HG03139 (cell line): ENCODE measurements at regions not wholly inside any gene's neighbourhood (a gene's known extent, or its start where the extent isn't known, plus 50 kb on each side); places are given as distances from the start of the nearest gene placed in this dataset.
"Not testable (repeated sequence)": the region's sequence is repeated elsewhere in the genome, so short reads cannot be mapped to it uniquely, and the experiment has no call there.

Experiments used
- ATAC-seq: cut with Tn5 transposase; IDR thresholded peaks from one replicate; pipeline ENCODE4 v1.9.1; 2021; ENCODE audit not compliant: unreplicated experiment

DNA sequence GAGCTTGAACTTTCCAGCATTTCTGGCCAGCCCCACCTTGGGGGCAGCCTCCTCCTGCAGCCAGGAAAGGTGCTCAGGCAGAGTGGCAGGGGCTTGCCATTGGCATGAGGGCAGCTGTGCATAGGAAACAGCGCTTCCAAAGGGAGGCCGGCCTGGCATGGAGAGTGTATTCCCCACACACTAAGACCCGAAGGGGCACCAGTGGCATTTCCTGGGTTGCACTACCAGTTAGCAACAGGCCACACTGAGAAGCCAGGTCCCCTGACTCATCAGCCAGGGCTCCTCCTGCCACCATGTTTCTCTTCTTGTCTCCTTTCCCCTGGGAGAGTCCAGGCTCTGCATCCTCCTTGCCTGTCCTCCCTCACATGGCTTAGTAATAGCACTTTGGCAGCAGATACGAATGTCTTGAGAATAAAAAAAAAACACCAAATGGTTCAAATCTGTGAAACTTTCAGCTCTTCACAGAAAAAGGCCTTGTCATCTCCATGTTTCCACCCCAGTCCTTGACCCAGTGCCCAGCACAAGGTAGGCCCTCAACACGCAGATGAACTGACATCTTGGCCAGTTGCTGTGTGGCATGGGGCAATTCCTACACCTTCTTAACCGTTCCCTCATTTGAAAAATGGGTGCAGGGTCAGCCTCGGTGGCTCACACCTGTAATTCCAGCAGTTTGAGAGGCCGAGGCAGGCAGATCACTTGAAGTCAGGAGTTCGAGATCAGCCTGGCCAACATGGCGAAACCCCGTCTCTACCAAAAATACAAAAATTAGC, 180.4 kb downstream of the SMAD6 start:
- ATAC-seq = no peak

DNA sequence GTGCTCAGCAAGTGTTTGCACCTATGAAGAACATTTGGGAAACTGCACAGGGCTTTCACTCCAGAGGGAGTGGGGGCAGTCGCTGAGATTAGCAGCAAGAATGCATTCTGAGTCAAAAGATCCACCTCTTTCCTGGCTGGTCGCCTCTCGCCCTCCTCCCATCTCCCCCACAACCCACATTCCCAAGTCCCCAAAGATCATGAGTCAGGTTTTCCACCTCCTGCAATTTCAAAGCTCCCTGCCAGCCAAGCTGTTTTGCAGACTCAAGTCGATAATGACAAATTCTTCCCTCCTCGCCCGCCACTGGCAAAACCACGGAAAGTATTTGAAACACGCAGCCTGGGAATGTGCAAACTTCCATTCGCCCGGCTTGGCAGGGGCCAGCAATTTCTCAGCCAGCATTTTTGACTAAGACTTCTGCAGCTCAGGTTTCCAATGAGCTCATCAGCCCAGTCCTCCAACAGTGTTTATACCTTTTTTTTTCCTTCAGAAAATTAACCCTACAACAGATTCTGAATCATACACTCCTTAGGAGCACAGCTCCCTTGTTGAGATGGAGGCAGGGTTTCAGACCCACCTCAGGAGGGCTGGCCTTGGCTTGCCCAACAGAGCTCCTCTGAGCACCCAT, 181.4 kb downstream of the SMAD6 start:
- no peak for ATAC-seq

DNA sequence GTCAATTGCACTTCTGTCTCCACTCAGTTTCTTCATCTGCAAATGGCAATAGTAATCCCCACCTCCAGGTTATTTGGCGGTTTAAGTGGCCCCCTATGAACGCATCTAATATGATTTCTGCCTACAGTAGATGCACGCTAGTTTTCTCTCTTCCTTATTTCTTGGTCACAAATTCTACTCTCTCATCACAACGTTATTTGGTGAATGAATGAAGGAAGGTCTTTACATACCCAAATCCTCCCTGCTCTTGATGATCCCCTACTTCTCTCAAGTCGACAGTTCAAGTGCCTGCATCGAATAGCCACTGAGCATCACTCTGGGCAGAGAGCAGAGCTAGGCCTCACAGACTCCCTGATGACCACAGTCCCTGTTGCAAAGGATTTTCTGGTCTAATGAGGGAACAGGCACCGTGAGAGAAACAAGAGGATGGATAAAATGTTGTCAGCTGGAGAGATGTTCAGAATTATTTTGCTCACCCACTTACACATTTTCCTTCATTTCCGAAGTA, 181.2 kb upstream of the SMAD3 start:
- no peak for ATAC-seq

DNA sequence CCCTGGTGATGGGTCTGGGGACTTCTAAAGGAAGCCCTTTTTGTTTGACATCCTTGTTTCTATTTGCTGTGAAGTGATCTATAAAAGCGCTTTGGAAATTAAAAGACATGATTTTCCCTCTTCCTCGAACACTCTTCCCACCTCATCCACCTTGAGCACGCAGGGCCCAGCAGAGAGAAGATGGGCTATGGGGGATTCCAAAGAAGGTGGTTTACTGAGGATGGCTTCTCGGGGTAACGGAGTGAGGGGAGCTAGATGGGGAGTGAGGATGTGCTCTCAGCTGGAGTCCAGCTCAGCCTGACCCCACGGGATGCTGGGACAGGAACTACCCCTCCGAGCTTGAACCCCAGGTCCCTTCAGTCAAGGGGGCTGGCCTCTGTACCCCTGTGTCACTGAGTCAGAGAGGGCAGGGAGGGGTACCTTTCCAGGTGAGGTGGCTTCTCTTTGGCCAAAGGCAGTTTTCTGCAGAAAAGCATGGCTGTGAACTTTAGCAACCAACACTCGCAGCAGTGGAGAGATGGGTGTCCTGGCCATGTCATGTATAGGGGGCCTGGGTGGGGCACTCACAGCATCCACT, 180.7 kb upstream of the SMAD3 start:
- no peak for ATAC-seq

DNA sequence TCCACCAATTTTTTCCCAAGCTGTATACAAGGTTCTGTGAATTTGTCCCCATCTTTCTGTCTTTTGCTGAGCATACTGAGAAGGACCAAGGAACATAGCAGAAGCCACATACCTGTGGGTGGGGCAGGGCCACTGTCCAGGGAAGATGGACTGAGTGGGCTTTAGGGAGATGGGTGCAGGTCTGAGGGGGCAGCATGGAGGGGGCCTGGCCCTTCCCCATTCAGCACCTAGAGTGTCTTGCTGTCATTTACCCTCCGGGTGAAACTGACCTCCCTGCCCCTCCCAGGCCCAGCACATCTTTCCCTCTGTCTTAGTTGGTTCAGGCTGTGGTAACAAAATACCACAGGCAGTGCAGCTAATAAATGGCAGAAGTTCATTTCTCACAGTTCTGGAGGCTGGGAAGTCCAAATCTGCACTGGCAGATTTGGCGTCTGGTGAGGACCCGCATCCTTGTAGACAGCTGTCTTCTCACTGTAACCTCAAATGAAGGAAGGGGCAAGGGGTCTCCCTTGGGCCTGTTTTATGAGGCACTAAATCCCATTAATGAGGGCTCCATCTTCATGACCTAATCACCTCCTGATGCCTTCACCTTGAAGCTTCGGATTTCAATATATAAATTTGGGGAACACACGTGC, 180.0 kb upstream of the SMAD3 start:
- no peak for ATAC-seq

DNA sequence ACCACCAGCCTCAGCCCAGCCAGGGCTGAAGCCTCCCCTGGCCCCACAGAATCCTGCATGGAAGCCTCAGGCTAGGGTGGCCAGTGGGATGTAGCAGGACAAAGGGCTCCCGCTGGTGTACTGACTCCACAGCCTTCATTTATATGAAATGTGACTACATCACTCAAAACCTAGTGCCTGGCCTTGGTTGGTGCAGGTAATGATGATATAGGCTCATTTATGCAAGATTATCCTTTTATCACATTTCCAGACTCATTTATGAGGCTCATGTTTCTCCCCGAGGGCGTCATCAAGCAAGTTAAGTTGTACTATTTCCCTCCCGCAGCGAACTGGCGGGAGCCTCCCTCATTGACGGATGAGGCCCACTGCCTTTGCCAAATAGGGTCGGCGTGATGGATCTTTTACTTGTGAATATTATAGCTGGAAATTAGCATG, 179.1 kb upstream of the SMAD3 start:
- no peak for ATAC-seq

DNA sequence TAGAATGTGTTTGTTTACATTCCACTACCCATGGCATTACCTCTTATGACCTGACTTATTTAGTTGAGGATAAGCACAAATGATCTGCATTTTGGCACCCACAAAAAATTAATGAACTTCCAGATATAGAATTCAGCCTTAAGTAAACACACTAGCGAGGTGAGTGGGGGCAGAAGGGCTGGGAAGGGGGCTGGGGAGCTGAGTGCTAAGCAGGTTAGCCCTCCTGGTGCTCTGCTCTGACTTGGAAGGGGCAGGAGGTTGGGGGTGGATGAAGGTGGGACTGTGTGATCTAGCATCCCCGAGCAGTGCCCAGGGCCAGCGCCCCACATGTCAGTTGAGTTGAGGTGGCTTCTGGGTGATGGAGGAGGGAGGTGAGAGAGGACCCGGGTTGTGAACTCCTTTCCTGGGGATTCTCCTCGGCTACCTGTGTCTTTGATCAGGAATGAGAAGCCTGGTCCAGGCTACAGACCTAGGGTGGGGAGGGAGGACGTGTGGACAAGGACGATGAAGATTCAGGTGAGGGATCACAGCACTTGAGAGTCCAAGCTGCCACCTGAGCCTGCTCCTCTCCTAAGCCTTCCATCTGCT, 178.6 kb upstream of the SMAD3 start:
- no peak for ATAC-seq

DNA sequence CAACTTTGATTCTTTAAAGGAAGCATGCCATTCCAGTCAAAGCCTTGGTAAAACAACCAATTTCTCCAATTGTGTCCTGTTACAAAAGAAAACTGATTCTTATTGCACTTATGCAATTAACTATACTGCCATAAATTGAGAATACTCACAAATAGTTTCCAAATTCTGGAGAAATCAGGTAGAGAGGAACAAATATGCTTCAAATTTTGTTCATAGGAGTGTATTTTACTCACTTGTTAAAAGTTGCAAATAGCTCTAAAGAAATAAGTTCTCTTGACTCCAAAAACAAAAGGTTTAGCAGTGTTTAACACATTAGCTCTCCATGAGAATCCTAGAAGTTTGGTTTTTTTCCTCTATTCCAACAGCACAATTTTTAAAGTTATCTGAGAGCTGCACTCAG, 176.1 kb upstream of the SMAD3 start:
- not testable (repeated sequence) for ATAC-seq

DNA sequence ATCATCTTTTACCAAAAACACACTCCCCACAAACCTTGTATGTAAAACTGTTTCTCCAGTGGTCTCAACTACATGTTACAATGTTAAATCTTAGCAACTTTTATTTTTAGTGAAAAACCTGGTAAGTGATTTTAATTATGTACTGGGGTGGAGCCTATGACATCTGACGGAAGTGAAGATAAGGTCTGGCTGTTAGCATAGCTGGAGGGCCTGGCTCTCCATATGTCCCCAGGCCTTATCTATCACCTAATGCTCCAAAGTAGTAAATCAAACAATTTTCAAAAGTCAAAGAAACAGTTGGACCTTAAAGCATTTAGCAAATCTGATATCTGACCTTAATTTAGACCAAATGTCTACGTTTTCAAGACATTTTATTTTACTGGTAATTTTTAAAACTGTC, 173.6 kb upstream of the SMAD3 start:
- ATAC-seq = no peak

DNA sequence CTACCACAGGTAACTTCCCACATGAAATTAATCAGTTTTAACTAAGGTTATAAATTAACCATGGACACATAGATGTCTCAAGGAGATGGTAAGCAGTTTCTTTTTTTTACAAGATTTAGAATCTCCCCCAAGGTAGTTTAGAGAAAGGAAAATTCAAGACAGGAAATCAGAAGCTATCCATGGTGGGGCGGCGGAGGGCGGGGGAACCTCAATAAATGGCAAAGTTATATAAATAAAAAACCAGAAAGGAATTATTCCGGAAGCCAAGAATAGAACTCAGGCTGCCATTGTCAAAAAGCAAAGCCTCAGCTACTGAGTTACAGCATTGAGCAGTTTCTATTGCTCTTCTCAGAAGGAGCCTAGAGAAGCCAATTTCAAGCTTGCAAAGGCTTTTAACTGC, 172.1 kb upstream of the SMAD3 start:
- ATAC-seq = no peak

DNA sequence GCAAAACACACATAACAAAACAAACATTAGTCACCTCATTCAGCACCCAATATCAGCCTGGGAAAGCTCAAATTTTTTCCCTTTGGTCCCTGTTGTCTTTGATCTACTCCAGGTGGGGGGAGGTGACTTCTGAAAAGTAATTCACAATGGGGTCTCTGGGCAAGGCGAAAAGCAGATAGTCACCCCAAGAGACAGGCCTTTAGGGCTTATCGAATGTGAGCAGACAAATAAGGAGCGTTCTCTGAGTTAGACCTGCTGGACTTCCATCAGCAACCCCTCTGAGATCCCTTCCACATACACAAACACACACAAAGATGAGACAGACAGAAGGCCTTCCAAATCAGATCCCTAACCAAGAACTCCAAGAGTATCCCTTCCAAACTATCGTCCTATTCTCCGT, 171.0 kb upstream of the SMAD3 start:
- no peak for ATAC-seq

DNA sequence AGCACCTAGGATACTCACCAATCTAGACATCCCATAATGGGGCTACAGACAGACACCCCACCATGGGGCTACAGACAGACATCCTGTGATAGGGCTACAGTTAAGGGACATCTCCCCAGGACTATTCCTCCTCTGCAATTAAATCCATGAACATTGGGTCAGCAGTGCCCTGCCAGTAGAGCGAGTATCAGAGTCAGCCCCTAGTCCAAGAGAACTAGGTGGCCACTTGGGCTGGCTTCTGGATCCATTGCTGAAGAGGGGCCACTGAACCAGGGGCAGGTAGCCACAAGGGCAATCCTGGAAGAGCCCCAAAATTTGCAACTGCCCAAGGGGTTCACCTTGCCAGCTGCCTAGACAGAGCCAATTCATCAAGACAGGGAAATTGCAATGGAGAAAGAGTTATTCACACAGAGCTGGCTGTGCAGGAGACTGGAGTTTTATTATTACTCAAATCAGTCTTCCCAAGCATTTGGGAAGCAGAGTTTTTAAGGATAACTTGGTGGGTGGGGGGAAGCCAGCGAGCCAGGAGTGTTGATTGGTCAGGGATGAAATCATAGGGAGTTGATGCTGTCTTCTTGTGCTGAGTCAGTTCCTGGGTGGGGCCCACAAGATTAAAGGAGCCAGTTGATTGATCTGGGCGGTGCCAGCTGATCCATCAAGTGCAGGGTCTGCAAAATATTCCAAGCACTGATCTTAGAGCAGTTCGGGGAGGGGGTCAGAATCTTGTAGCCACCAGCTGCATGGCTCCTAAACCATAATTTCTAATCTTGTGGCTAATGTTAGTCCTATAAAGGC, 170.2 kb upstream of the SMAD3 start:
- no peak for ATAC-seq

DNA sequence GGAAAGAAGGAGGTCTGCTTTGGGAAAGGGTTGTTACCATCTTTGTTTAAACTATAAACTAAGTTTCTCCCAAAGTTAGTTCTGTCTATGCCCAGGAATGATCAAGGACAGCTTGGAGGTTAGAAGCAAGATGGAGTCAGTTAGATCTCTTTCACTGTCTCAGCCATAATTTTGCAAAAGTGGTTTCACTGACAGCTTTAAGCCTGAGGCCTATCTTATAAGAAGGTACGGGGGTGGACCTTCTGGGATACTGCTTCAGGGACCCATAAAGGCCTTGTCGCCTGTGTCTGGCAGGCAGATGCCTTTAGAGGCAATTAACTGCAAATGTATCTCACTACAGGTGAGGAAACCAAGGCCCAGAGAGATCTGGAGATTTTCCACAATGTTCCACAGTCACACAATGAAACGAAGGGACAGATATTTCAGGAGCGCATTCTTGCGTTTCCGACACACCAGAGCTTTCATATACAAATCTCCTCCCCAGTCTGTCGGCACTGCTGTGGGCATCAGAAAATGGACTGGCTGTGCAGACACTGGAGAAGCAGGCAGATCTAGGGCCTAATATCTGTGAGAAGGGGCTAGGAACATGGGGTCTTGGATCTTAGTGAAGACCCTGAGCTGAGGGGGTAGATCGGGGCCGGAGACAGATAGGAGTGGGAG, 169.5 kb upstream of the SMAD3 start:
- no peak for ATAC-seq

DNA sequence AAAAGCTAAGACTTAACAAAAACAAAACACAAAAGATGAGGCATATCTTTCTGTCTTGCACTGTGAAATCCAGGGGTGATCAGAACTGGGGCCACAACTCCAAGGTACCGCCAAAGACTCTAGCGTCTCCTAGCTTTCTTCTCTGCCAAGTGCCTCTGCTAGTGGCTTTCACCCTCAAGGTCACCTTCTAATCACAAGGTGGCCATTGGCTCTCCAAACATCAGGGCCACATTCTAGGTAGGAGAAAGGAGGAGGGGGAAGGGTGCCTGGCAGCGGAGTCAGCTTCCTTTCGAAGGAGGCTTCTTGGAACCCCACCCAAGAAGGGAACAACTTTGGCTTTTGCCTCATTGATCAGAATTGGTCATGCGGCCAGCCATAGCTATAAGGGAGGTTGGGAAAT, 168.8 kb upstream of the SMAD3 start:
- ATAC-seq = no peak

DNA sequence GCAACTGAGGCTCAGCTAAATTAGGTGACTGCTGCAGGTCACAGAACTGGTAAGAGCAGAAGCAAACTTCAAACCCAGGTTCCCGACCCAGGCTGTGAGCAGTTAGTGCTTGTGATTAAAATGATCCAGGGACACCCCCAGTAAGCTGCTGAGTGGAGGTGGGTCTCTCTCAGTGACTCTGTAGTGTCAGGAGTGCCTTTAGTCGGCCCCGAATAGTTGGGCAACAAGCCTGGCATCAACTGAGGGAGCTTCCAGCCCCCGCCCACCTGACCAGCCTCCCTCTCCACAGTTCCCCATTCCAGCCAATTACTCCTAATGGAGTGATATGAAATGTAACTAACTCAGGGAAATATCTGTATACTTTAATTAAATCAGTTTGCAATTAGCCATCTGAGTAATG, 168.0 kb upstream of the SMAD3 start:
- ATAC-seq = no peak

DNA sequence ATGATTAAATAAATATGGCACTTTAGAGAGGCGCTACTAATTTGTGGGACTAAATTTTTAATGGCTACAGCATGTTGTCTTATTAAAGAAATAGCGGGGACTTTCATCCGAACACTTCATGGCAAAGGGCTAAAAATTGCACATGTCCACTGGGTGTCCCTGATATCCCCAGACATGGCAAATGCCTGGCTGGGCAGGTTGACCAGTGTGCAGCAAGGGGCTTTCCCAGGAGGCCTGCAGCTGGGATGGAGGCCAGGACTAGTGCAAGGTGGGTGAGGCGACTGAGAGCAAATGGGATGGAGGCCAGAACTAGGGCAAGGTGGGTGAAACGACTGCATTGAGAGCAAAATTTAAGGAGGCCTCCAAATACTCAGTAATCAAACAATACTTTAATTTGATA, 167.4 kb upstream of the SMAD3 start:
- no peak for ATAC-seq

DNA sequence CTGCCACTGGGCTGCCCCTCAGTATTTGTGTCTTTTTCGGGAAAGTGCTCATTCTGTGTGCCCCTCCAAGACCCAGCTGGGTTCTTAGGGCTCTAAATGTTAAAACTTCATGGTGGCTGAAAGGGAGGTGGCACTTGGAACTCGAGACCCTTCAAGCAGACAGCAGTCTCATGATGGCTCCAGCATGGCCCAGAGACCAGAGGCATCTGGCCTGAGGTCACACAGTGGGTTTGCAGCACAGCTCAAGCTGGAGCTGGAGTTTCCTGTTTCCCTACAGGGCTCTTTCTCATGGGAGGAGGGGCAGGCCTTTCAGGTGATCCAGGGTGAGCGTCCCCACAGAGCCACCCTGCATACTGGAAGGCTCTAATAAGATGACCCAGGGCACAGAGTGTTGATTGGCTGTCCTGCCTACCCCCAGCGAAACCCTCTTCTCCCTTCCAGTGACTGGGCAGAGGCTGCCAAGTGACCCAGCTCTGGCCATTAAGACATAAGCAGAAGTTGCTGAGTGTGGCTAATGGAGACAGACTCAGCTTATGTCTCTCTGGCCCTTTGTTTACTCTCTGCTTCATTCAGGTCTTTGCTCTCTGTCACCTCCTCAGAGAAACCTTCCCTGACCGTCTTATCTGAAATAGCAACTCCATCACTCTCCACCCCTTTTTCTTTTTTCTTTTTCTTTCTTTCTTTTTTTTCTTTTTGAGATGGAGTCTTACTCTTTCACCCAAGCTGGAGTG, 166.6 kb upstream of the SMAD3 start:
- no peak for ATAC-seq

DNA sequence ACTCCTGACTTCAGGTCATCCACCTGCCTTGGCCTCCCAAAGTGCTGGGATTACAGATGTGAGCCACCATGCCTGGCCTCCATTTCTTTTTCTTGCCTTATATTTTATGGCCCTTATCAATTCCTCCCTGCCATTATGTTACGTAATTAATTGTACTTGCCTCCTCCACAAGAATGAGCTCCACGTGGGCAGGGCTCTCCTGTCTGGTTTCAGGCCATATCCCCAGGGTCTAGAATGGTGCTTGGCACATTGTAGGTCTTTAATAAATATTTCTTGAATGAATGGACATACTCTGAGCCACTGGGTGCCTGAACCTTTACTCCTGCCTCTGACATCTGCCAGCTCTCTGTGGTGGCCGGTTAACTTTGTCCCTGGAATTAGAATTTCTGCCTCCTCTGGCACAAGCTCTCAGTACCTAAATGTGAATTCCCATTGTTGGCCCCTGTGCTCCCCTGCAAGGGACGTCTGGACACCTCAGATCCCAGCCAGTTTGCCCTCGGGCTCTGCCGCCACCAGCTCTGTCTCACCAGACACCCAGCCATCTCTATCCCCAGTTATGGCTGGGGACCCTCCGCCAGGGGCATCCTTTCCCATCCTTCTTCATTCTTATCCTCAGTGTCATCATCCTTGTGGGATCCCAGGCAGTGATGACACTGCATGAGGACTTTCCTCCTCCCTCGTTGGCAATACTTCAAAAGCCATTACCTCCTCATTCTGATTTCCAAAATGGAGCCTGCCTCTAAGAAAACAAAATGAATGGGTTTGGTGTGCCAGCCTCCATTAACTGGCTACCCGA, 165.6 kb upstream of the SMAD3 start:
- ATAC-seq = no peak
